ENCODE measurements at regions not wholly inside any gene's neighbourhood (a gene's known extent, or its start where the extent isn't known, plus 50 kb on each side); places are given as distances from the start of the nearest gene placed in this dataset.

- DNase-seq: no peak
These were observed 242.9 kb downstream of the TBX18 start for GRCh38 chr6:84521511-84521910.

- no peak for DNase-seq
These were observed 246.5 kb downstream of the TBX18 start for GRCh38 chr6:84517741-84518530.

GRCh38 chr6:84516154-84516553, 248.2 kb downstream of the TBX18 start:
- DNase-seq: no peak

- DNase-seq: no peak
These were observed 249.3 kb downstream of the TBX18 start for GRCh38 chr6:84515067-84515466.

- no peak for DNase-seq
These were observed 250.1 kb downstream of the TBX18 start for GRCh38 chr6:84514089-84514971.

- DNase-seq: no peak
These were observed 252.0 kb downstream of the TBX18 start for GRCh38 chr6:84512391-84512790.

- no peak for DNase-seq
These were observed 252.5 kb downstream of the TBX18 start for GRCh38 chr6:84511929-84512328.

GRCh38 chr6:84508981-84509380, 255.4 kb downstream of the TBX18 start:
- DNase-seq: no peak

- no peak for DNase-seq
These were observed 256.1 kb downstream of the TBX18 start for GRCh38 chr6:84508334-84508733.

GRCh38 chr6:84504025-84504424, 260.4 kb downstream of the TBX18 start:
- no peak for DNase-seq

- DNase-seq: no peak
These were observed 263.1 kb downstream of the TBX18 start for GRCh38 chr6:84501315-84501714.

- DNase-seq: no peak
These were observed 263.7 kb downstream of the TBX18 start for GRCh38 chr6:84500726-84501125.

- DNase-seq: no peak
These were observed 265.5 kb downstream of the TBX18 start for GRCh38 chr6:84498905-84499304.

- no peak for DNase-seq
These were observed 265.1 kb upstream of the CEP162 start for GRCh38 chr6:84492241-84493165.

GRCh38 chr6:84489598-84489997, 262.2 kb upstream of the CEP162 start:
- no peak for DNase-seq

GRCh38 chr6:84486526-84486925, 259.1 kb upstream of the CEP162 start:
- DNase-seq: no peak

GRCh38 chr6:84469144-84469543, 241.7 kb upstream of the CEP162 start:
- DNase-seq: no peak

- DNase-seq: no peak
These were observed 239.9 kb upstream of the CEP162 start for GRCh38 chr6:84467296-84467695.

GRCh38 chr6:84466511-84466910, 239.1 kb upstream of the CEP162 start:
- no peak for DNase-seq

- no peak for DNase-seq
These were observed 237.0 kb upstream of the CEP162 start for GRCh38 chr6:84464471-84464870.

GRCh38 chr6:84462698-84463097, 235.3 kb upstream of the CEP162 start:
- no peak for DNase-seq

- DNase-seq: no peak
These were observed 234.0 kb upstream of the CEP162 start for GRCh38 chr6:84461461-84461860.

- no peak for DNase-seq
These were observed 233.0 kb upstream of the CEP162 start for GRCh38 chr6:84460491-84460890.

Measured in inflammatory macrophage treated with lipopolysaccharide for 4 hours (primary cell).